ENCODE measurements at regions not wholly inside any gene's neighbourhood (a gene's known extent, or its start where the extent isn't known, plus 50 kb on each side); places are given as distances from the start of the nearest gene placed in this dataset.

- H3K4me2 ChIP-seq (ENCODE audit: low read depth, low read length, poor library complexity, severe bottlenecking), result no peak overlapping the region
- no peaks in the 10 kb centered on the region for H3K27me3 ChIP-seq (ENCODE audit: insufficient read depth, low read length, poor library complexity, severe bottlenecking)
- H3K4me1 ChIP-seq (ENCODE audit: insufficient read depth, low read length, poor library complexity, severe bottlenecking), result peaks cover 5% of the 10 kb centered on the region
Observed at GRCh38 chr21:43355925-43356289, 71.0 kb downstream of the SIK1 start.

GRCh38 chr21:43355266-43355924 lies 71.5 kb downstream of the SIK1 start:
- Histone ChIP-seq H2AFZ (ENCODE audit: low read length) (no peak overlapping the region), H3K27me3 (ENCODE audit: insufficient read depth, low read length, poor library complexity, severe bottlenecking) (no peaks in the 10 kb centered on the region), H3K9me3 (ENCODE audit: insufficient read depth, low read depth, low read length) (no peaks in the 10 kb centered on the region), H3K9me2 (replicated peaks; ENCODE audit: low read depth, low read length) (no peaks in the 10 kb centered on the region), H3K4me1 (ENCODE audit: insufficient read depth, low read length, poor library complexity, severe bottlenecking) (no peaks in the 10 kb centered on the region), H3K9ac (ENCODE audit: low read depth, low read length, poor library complexity, severe bottlenecking) (no peak overlapping the region), H3K4me3 (ENCODE audit: low read length, poor library complexity, severe bottlenecking) (no peak overlapping the region), H3K4me2 (ENCODE audit: low read depth, low read length, poor library complexity, severe bottlenecking) (no peak overlapping the region), H3K79me2 (ENCODE audit: insufficient read depth, low read length) (no peaks in the 10 kb centered on the region), H4K20me1 (ENCODE audit: insufficient read depth, low read length, poor library complexity, severe bottlenecking) (no peaks in the 10 kb centered on the region), H3F3A (ENCODE audit: low read depth) (no peaks in the 10 kb centered on the region), H3K36me3 (ENCODE audit: insufficient read depth, low read length) (no peaks in the 10 kb centered on the region)
- TF ChIP-seq CTCF (conservative IDR thresholded peaks at IDR 0.05; ENCODE audit: low read length) (no peak), EZH2phosphoT487 (IDR thresholded peaks at IDR 0.05; ENCODE audit: borderline replicate concordance) (no peak)

More at GRCh38 chr21:43355925-43356289, 71.0 kb downstream of the SIK1 start:
- Histone ChIP-seq H2AFZ (ENCODE audit: low read length) (no peak overlapping the region), H3F3A (ENCODE audit: low read depth) (no peaks in the 10 kb centered on the region), H3K9ac (ENCODE audit: low read depth, low read length, poor library complexity, severe bottlenecking) (no peak overlapping the region), H3K4me3 (ENCODE audit: low read length, poor library complexity, severe bottlenecking) (no peak overlapping the region), H3K9me3 (ENCODE audit: insufficient read depth, low read depth, low read length) (no peaks in the 10 kb centered on the region), H4K20me1 (ENCODE audit: insufficient read depth, low read length, poor library complexity, severe bottlenecking) (no peaks in the 10 kb centered on the region), H3K36me3 (ENCODE audit: insufficient read depth, low read length) (no peaks in the 10 kb centered on the region), H3K79me2 (ENCODE audit: insufficient read depth, low read length) (no peaks in the 10 kb centered on the region; the same call in 1 of the 2 replicates), H3K9me2 (replicated peaks; ENCODE audit: low read depth, low read length) (no peaks in the 10 kb centered on the region)
- TF ChIP-seq CTCF (conservative IDR thresholded peaks at IDR 0.05; ENCODE audit: low read length) (no peak; the same call in 1 of the 2 replicates), EZH2phosphoT487 (IDR thresholded peaks at IDR 0.05; ENCODE audit: borderline replicate concordance) (no peak)

GRCh38 chr21:43354666-43355065 lies 72.3 kb downstream of the SIK1 start:
- H3K9ac ChIP-seq (ENCODE audit: low read depth, low read length, poor library complexity, severe bottlenecking), result no peak overlapping the region
- H3K4me1 ChIP-seq (ENCODE audit: insufficient read depth, low read length, poor library complexity, severe bottlenecking), result no peaks in the 10 kb centered on the region

More at GRCh38 chr21:43354666-43355065, 72.3 kb downstream of the SIK1 start:
- Histone ChIP-seq H2AFZ (ENCODE audit: low read length) (no peak overlapping the region), H3K4me2 (ENCODE audit: low read depth, low read length, poor library complexity, severe bottlenecking) (no peak overlapping the region), H3F3A (ENCODE audit: low read depth) (no peaks in the 10 kb centered on the region), H3K79me2 (ENCODE audit: insufficient read depth, low read length) (no peaks in the 10 kb centered on the region), H3K36me3 (ENCODE audit: insufficient read depth, low read length) (no peaks in the 10 kb centered on the region), H3K9me3 (ENCODE audit: insufficient read depth, low read depth, low read length) (no peaks in the 10 kb centered on the region), H3K27me3 (ENCODE audit: insufficient read depth, low read length, poor library complexity, severe bottlenecking) (no peaks in the 10 kb centered on the region), H3K9me2 (replicated peaks; ENCODE audit: low read depth, low read length) (no peaks in the 10 kb centered on the region), H4K20me1 (ENCODE audit: insufficient read depth, low read length, poor library complexity, severe bottlenecking) (no peaks in the 10 kb centered on the region), H3K4me3 (ENCODE audit: low read length, poor library complexity, severe bottlenecking) (no peak overlapping the region)
- TF ChIP-seq EZH2phosphoT487 (IDR thresholded peaks at IDR 0.05; ENCODE audit: borderline replicate concordance) (no peak), CTCF (conservative IDR thresholded peaks at IDR 0.05; ENCODE audit: low read length) (no peak)

Data from Loucy (cell line).